ENCODE measurements at regions not wholly inside any gene's neighbourhood (a gene's known extent, or its start where the extent isn't known, plus 50 kb on each side); places are given as distances from the start of the nearest gene placed in this dataset.

DNA sequence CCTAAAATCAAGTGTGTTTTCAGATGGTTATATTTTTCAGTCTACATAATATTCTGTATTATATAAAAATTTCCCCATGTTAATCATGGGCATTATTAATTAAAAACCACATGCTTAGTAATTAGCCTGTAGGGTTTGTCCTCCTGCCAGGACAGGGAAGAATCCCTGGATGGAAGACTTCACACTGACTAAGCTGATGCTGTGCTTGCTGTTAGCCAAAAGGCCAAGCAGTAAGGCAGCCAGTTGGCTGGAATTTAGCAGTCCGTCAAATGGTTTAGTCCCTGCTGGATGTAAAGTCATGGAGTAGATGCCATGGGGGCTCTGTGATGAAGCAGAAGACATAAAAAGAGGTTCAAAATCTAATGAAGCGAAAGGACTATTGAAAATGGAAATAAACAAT is 168.0 kb upstream of the OBI1 start (continued):
- TF ChIP-seq, protein P1, sequence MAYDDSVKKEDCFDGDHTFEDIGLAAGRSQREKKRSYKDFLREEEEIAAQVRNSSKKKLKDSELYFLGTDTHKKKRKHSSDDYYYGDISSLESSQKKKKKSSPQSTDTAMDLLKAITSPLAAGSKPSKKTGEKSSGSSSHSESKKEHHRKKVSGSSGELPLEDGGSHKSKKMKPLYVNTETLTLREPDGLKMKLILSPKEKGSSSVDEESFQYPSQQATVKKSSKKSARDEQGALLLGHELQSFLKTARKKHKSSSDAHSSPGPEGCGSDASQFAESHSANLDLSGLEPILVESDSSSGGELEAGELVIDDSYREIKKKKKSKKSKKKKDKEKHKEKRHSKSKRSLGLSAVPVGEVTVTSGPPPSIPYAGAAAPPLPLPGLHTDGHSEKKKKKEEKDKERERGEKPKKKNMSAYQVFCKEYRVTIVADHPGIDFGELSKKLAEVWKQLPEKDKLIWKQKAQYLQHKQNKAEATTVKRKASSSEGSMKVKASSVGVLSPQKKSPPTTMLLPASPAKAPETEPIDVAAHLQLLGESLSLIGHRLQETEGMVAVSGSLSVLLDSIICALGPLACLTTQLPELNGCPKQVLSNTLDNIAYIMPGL (CRISPR knock-in tag; IDR thresholded peaks at IDR 0.05; ENCODE audit: borderline replicate concordance in 1 of 2, low read depth in 1 of 2): no peak
- TF ChIP-seq, protein P2, sequence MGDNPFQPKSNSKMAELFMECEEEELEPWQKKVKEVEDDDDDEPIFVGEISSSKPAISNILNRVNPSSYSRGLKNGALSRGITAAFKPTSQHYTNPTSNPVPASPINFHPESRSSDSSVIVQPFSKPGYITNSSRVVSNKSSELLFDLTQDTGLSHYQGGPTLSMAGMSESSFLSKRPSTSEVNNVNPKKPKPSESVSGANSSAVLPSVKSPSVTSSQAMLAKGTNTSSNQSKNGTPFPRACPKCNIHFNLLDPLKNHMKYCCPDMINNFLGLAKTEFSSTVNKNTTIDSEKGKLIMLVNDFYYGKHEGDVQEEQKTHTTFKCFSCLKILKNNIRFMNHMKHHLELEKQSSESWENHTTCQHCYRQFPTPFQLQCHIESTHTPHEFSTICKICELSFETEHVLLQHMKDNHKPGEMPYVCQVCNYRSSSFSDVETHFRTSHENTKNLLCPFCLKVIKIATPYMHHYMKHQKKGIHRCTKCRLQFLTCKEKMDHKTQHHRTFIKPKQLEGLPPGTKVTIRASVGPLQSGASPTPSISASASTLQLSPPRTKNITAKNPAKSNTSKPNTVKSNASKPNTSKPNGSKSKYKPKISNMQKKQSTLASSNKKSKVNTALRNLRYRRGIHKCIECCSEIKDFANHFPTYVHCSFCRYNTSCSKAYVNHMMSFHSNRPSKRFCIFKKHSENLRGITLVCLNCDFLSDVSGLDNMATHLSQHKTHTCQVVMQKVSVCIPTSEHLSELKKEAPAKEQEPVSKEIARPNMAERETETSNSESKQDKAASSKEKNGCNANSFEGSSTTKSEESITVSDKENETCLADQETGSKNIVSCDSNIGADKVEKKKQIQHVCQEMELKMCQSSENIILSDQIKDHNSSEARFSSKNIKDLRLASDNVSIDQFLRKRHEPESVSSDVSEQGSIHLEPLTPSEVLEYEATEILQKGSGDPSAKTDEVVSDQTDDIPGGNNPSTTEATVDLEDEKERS (CRISPR knock-in tag; IDR thresholded peaks at IDR 0.05): no peak
- TF ChIP-seq ZEB1 (IDR thresholded peaks at IDR 0.05; ENCODE audit: insufficient replicate concordance, low read depth) (no peak), TEAD2 (CRISPR knock-in tag; IDR thresholded peaks at IDR 0.05) (no peak), ZNF234 (CRISPR knock-in tag; conservative IDR thresholded peaks at IDR 0.05) (no peak), ZNF709 (CRISPR knock-in tag; IDR thresholded peaks at IDR 0.05) (no peak)

DNA sequence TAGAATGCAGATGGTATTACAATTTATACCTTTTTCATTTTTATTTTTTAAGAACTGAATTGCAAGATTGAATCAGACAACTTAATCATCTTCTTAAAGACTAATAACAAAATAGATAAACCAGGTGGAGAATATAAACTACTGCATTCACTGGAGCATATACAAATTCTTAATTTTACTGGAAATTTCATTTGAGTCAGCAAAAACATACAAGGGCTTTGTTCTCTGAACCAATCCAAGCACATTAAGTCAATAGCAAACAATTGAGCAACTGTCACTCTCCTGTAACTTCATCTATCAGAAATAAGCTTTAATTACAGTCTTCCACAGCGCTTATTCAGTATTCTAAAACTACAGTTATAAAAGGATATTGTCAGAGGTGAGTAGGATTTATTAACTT is 167.4 kb upstream of the OBI1 start:
- intact Hi-C loops (cut with micrococcal nuclease; ENCODE audit: unreplicated experiment): no loop called here
- Histone ChIP-seq H3K36me3 (replicated peaks in 1 of 2; ENCODE audit: control insufficient read depth in 1 of 2, insufficient read depth in 2 of 2, low read length in 2 of 2) (no peaks in the 10 kb centered on the region), H2AFZ (ENCODE audit: low read length) (no peak overlapping the region), H3K9ac (ENCODE audit: insufficient read depth, low read depth, low read length) (no peak overlapping the region), H4K20me1 (ENCODE audit: insufficient read depth, low read length) (no peaks in the 10 kb centered on the region), H3K4me3 (replicated peaks in 1 of 3; ENCODE audit: insufficient read depth in 1 of 3, low read depth in 2 of 3, low read length in 3 of 3) (no peak overlapping the region), H3K4me2 (ENCODE audit: low read depth, low read length) (no peak overlapping the region), H3K27ac (ENCODE audit: extremely low read length, insufficient read depth, low read length) (no peak overlapping the region), H3K9me3 (ENCODE audit: low read length) (no peaks in the 10 kb centered on the region), H3K27me3 (ENCODE audit: control insufficient read depth in 1 of 2, insufficient read depth in 2 of 2, low read length in 2 of 2) (no peaks in the 10 kb centered on the region), H3K79me2 (ENCODE audit: insufficient read depth, low read length) (no peaks in the 10 kb centered on the region), H3K4me1 (ENCODE audit: insufficient read depth, low read length) (no peaks in the 10 kb centered on the region)
- POLR2A ChIA-PET: no interaction called here
- TF ChIP-seq ADNP (CRISPR knock-in tag; IDR thresholded peaks at IDR 0.05) (no peak), ZNF30 (CRISPR knock-in tag; IDR thresholded peaks at IDR 0.05) (no peak), KAT2B (IDR thresholded peaks at IDR 0.05; ENCODE audit: borderline replicate concordance, low read depth, low read length) (no peak), NKX3-1 (CRISPR knock-in tag; IDR thresholded peaks at IDR 0.05) (no peak), MAFK (conservative IDR thresholded peaks at IDR 0.05 in 1 of 2, IDR thresholded peaks at IDR 0.05 in 1 of 2; ENCODE audit: low read length in 2 of 2) (peak; percentile 74 to 88), MAFF (IDR thresholded peaks at IDR 0.05; ENCODE audit: low read depth, low read length) (peak; percentile 74), XRCC5 (optimal IDR thresholded peaks at IDR 0.05; ENCODE audit: low read length) (no peak)
- TF ChIP-seq, protein P3, sequence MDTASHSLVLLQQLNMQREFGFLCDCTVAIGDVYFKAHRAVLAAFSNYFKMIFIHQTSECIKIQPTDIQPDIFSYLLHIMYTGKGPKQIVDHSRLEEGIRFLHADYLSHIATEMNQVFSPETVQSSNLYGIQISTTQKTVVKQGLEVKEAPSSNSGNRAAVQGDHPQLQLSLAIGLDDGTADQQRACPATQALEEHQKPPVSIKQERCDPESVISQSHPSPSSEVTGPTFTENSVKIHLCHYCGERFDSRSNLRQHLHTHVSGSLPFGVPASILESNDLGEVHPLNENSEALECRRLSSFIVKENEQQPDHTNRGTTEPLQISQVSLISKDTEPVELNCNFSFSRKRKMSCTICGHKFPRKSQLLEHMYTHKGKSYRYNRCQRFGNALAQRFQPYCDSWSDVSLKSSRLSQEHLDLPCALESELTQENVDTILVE (CRISPR knock-in tag; IDR thresholded peaks at IDR 0.05): no peak
- WGBS (ENCODE audit: low lambda C conversion rate): 3% methylated on average over 1 of the region's 1 CpG
- no TSS peak for BruUV-seq (replicated peaks)
- CTCF ChIA-PET (ENCODE audit: low intra/inter-chr PET ratio, low total read pairs): no interaction called here
- in situ Hi-C loops (cut with HindIII; ENCODE audit: extremely low pct_ligation_motif_present, low pct_unique_long_range_greater_than_20kb): no loop called here
- ATAC-seq: no peak
- no peak for DNase-seq (ENCODE audit: low spot score)
- FAIRE-seq: no peak
